Neural crest cell (in vitro differentiated cells): ENCODE measurements at regions not wholly inside any gene's neighbourhood (a gene's known extent, or its start where the extent isn't known, plus 50 kb on each side); places are given as distances from the start of the nearest gene placed in this dataset.

Experiments
- DNase-seq: peaks from one replicate; pipeline ENCODE4 v3.0.0; 2021; ENCODE audit warnings: low read depth, mixed read lengths, low spot score
- H3K27ac Mint-ChIP-seq: one replicate; pipeline ENCODE4 v1.8.0; 2021; ENCODE audit warnings: mild to moderate bottlenecking, mixed read lengths; ENCODE audit not compliant: unreplicated experiment
- H3K27me3 Mint-ChIP-seq: 2 replicates; pipeline ENCODE4 v1.8.0; 2021; ENCODE audit warnings: low read depth, mild to moderate bottlenecking, mixed read lengths
- H3K36me3 Mint-ChIP-seq: 2 replicates; pipeline ENCODE4 v1.8.0; 2021; ENCODE audit warnings: low read depth, mild to moderate bottlenecking, mixed read lengths
- H3K4me1 Mint-ChIP-seq: 2 replicates; pipeline ENCODE4 v1.8.0; 2021; ENCODE audit warnings: mixed read lengths
- H3K4me3 Mint-ChIP-seq: one replicate; pipeline ENCODE4 v1.8.0; 2021; ENCODE audit warnings: mild to moderate bottlenecking, mixed read lengths
- H3K9me3 Mint-ChIP-seq: 2 replicates; pipeline ENCODE4 v1.8.0; 2021; ENCODE audit warnings: mixed read lengths
- CTCF ChIP-seq: fragments of 200-600 bp; sonication (generic); conservative IDR thresholded peaks from 2 replicates; pipeline ENCODE4 v1.5.0; 2021; ENCODE audit warnings: antibody characterized with exemption, mild to moderate bottlenecking

GRCh38 chr21:23003951-23004350 lies 2005.7 kb downstream of the NCAM2 start:
- Mint-ChIP-seq H3K36me3 (no peaks in the 10 kb centered on the region), H3K27ac (no peak overlapping the region), H3K4me3 (no peak overlapping the region), H3K27me3 (no peaks in the 10 kb centered on the region), H3K9me3 (no peaks in the 10 kb centered on the region), H3K4me1 (no peaks in the 10 kb centered on the region)
- no peak for TF ChIP-seq CTCF
- DNase-seq = no peak

DNA sequence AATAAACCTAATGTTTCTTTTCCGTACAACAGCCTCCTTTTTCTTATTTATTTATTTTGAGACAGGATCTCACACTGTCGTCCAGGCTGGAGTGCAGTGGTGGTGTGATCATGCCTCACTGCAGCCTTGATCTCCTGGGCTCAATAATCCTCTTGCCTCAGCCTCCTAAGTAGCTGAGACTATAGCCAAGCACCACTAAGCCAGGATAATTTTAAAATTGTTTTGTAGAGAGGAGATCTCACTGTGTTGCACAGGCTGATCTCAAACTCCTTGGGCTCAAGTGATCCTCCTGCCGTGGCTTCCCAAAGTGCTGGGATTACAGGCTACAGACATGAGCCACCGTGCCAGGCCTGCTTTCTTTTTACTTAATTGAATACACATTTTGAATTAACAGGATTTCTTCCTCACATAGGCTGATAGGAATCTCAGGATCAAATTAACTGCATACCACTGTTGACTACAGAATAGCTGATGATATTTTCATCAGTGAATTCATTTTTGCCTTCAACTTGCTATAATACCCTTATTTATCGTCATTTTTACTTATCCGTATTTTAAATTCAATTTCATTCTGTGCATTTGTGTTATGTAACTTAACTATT lies 2010.5 kb downstream of the NCAM2 start:
- Mint-ChIP-seq H3K4me1 (no peaks in the 10 kb centered on the region), H3K36me3 (no peaks in the 10 kb centered on the region), H3K4me3 (no peak overlapping the region), H3K27me3 (no peaks in the 10 kb centered on the region), H3K27ac (no peak overlapping the region), H3K9me3 (no peaks in the 10 kb centered on the region)
- no peak for DNase-seq
- TF ChIP-seq CTCF = no peak

GRCh38 chr21:23009360-23009759 lies 2011.2 kb downstream of the NCAM2 start:
- Mint-ChIP-seq H3K4me3 (no peak overlapping the region), H3K9me3 (no peaks in the 10 kb centered on the region)
- TF ChIP-seq CTCF = no peak

GRCh38 chr21:23014021-23014420 lies 2015.8 kb downstream of the NCAM2 start:
- no peak overlapping the region for H3K4me3 Mint-ChIP-seq
- H3K27me3 Mint-ChIP-seq = no peaks in the 10 kb centered on the region
- no peaks in the 10 kb centered on the region for H3K36me3 Mint-ChIP-seq
- no peak for TF ChIP-seq CTCF
- H3K27ac Mint-ChIP-seq = no peak overlapping the region
- no peaks in the 10 kb centered on the region for H3K9me3 Mint-ChIP-seq
- no peaks in the 10 kb centered on the region for H3K4me1 Mint-ChIP-seq
- DNase-seq = no peak

More at GRCh38 chr21:23009360-23009759, 2011.2 kb downstream of the NCAM2 start:
- DNase-seq = no peak
- no peaks in the 10 kb centered on the region for H3K4me1 Mint-ChIP-seq
- H3K36me3 Mint-ChIP-seq = no peaks in the 10 kb centered on the region
- H3K27ac Mint-ChIP-seq = no peak overlapping the region
- no peaks in the 10 kb centered on the region for H3K27me3 Mint-ChIP-seq

DNA sequence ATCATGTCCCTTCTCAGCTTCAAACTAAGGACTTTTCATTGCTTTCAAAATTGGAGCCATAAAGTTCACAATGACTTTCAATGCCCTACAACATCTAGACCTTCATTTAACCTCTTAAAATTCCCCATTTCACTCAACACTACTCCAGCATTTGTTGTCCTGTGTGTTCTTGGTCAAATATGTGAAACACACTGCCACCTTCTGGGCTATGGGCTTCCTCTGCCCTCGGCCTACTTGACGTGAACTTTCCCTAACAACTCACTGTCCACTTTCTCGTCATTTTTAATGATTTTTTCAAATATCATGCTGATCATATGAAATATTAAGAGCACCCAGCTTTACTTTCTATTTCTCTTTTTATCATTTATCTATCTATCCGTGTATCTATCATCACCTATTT lies 2018.4 kb downstream of the NCAM2 start:
- H3K9me3 Mint-ChIP-seq = peaks cover 3% of the 10 kb centered on the region
- no peaks in the 10 kb centered on the region for H3K27me3 Mint-ChIP-seq
- no peak overlapping the region for H3K4me3 Mint-ChIP-seq
- peak; percentile 3 for DNase-seq
- peak; percentile 46 for TF ChIP-seq CTCF
- H3K36me3 Mint-ChIP-seq = no peaks in the 10 kb centered on the region
- H3K27ac Mint-ChIP-seq = no peak overlapping the region
- H3K4me1 Mint-ChIP-seq = no peaks in the 10 kb centered on the region
